Activated gamma-delta T cell treated with anti-CD3 and anti-CD28 coated beads, Interleukin-2, amount 50 U/mL, for 16 hours (primary cell): ENCODE measurements at regions not wholly inside any gene's neighbourhood (a gene's known extent, or its start where the extent isn't known, plus 50 kb on each side); places are given as distances from the start of the nearest gene placed in this dataset.

Source experiments
- DNase-seq: peaks from one replicate; pipeline ENCODE4 v3.0.0-alpha.2; 2020; ENCODE audit warnings: low read depth

DNA sequence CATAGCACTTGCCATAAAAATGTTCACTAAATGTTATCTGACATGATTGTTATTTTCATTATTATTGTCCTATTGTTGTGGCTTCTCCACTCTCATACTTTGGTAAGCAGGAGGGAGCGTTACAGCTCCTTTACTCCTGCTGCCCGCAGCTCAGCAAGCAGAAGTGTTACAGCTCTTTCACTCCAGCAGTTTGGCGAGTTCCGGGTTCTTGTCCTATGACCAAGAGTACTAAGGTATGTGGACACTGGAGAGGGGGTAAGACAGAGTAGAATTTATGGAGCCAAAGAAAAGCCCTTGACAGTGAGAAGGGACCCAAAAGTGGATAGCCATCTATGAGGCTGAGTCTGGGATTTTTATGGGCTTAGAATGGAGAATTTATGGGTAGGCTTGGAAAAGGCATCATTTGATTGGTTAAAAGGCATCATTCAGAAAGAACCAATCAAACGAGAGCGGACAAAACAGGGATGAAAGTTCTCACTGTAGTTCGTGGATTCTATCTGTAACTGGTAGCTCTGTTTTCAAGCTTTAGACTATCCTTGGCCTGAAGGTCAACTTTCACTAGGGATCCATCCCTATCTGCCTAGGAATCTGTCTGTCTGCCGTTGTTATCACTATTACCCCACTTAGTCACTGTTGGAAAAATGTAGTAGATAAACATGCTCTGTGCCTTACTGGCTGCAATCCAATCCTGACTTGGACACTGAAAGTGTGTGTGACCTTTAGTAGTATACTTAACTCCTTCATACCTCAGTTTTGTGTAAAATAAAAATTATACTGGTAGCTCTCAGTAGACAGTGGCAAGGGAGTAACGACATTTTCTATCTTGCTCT is 545.6 kb upstream of the LCORL start:
- no peak for DNase-seq

DNA sequence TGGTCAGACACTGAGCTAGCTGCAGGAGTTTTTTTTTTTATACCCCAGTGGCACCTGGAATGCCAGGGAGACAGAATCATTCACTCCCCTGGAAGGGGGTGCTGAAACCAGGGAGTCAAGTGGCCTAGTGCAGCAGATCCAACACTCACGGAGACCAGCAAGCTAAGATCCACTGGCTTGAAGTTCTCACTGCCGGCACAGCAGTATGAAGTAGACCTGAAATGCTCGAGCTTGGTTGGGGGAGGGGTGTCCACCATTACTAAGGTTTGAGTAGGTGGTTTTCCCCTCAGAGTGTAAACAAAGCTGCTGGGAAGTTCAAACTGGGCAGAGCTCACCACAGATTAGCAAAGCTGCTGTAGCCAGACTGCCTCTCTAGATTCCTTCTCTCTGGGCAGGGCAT is 537.9 kb upstream of the LCORL start:
- DNase-seq: no peak

DNA sequence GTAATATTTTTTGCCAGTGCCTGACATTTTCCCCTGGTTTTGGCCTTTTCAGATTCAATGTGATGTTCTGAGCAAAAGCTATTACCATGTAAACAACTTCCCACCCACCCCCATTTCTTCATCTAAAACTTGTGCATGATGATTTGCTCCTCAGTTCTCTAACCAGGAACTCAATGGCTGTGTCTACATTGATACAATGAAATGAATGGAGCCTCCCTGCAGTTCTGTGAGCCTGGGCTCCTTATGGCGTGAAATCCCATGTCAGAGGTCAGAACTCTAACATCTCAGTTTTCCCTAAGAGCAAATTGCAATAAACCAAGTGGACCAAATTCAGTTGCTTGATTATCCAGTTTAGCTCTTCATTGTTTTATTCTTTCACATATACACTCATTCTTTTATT is 534.8 kb upstream of the LCORL start:
- no peak for DNase-seq

DNA sequence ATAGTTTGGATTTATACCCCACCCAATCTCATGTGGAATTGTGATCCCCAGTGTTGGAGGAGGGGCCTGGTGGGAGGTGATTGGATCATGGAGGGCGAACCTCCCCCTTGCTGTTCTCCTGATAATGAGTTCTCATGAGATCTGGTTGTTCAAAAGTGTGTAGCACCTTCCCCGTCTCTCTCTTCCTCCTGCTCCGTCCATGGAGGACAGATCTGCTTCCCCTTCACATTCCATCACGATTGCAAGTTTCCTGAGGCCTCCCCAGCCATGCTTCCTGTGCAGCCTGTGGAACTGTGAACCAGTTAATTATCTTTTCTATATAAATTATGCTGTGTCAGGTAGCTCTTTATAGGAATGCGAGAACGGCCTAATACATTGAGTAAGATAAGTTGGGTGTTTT is 518.8 kb upstream of the LCORL start:
- no peak for DNase-seq

DNA sequence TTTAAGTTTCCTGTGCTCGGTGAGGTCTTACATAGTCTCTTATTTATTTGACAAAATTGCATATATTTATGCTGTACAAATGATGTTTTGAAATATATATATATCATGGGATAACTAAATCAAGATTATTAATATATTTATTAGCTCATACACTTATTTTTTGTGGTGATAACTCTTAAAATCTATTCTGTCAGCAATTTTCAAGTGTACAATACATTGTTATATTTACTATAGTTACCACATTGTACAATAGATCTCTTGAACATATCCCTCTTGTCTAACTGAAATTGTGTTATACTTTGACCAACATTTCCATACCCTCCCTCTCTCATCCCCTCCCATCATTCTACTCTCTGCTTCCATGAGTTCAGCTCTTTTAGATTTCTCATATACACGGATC is 516.6 kb upstream of the LCORL start:
- no peak for DNase-seq

DNA sequence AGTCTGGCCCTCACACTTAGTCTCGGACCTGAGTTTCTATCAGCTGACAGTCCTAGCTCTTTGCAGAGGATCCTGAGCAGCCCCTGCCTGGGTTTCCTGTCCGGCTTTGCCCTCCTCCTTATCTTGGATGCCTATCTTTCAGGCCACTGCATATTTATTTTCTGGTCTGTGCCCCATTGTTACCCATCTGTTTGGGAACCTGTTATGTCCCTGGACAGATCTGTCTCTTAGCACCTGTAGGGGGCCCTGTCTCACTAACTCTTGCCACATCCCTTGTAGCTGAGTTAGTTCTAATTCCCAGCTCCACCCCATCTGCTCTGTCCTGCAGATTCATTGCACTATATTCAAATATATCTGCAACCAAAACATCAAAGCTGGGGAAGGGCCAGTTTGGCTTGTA is 514.9 kb upstream of the LCORL start:
- no peak for DNase-seq

DNA sequence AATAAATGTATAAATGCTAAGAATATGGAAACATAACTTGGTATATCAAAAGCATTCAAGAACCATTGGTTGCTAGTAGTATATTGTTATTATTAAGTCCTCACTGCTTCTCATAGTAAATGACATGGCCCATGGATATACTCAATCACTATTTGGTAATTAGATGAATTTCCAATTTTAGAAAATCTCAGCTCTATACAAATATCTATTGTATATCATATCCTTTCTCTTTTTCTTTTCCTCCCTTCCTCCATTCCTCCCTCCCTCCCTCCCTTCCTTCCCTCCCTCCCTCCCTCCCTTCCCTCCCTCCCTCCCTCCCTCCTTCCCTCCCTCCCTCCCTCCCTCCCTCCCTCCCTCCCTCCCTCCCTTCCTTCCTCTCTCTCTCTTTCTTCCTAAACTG is 514.4 kb upstream of the LCORL start:
- DNase-seq: no peak

DNA sequence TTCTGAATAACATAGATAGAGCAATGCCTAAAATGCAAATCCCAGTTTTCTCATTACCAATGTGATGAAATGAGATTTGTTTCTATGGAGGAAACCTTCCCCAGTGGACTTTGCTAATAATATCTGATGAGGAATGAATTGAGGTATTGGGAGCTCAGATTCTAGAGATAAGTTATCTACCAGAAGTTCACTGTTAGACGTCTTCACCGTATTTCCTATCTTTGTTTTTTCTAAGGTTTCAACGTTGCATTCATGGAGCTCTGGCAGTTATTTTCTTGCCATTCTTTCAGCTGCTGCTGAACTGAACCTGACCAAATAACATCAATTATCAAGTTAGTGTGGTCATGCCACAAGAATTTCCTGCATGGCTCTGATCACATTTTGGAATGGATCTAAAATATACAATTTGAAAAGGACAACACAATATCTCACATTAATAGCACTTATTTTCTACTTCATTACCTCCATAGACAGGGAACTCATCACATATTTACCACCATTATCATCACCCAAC is 511.8 kb upstream of the LCORL start:
- DNase-seq: no peak

DNA sequence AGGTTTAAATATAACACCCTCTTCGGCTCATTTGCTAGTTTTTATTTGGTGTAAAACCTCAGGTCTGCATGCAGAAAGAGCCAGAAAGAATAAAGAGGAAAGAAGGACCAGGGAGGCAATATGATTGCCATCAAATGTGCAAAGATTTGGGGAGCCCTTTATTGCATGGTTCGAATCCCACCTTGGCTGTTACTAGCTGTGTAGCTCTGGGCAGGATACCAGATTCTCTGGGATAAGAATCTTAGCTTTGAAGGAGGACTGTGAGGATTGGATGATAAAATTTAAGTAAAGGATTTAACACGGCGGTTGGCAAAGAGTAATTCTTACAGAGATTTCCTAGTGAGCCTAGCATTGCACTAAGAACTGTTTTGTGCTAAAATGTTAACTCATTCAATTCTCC is 510.2 kb upstream of the LCORL start:
- no peak for DNase-seq

DNA sequence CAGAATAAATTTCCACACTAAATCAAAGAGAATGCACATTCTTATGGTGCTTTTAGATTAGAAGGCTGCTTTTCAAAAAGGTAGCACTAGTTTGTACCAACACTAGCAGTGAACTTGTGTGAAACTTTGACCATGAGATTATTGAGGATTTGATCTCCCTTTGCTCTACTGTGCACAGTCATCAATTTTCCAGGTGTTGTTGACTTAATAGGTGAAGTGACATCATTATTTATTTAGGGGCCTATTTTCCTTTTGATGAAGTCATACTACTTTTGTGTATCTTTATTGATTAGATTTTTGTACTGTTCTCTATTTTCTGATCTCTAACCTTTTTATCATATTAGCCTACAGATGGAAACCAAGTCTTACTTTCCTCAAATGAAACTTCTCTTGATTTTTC is 507.9 kb upstream of the LCORL start:
- no peak for DNase-seq

DNA sequence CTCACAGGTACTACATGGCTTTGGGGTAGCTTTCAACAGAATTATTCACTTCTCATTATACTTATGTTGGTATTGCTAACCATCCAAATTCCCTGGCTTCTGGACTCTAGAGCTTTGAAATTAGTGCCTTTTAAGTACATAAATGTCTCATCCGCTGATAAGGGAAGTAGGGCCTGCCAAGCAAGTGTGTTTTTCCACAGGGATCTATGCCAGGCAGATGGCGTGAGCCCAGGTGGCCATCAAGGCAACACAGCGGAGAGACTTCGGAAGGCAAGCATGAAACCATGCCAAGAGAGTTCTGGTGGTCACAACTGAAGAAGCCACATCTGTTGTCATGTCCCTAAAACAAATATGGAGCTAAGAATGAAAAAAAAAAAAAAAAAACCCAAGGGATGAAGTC is 503.1 kb upstream of the LCORL start:
- DNase-seq: no peak

DNA sequence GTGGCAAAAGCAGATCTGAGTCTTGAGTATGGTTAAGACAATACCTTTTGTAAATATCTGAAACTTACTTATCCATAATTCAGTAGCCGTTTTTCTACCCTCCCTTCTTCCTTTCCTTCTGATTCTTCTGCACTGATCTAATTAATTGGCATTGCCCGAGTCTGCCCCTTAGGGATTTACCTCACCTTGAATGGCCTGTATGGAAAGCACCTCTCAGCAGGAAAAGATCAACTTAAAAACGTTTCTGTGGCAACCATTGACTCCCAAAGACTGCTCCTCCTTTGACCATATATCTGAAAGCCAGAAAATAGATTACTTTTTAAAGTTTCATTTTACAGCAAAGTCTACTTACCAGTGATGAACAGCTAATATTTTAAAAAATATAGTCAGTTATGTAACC is 496.5 kb upstream of the LCORL start:
- DNase-seq: no peak

DNA sequence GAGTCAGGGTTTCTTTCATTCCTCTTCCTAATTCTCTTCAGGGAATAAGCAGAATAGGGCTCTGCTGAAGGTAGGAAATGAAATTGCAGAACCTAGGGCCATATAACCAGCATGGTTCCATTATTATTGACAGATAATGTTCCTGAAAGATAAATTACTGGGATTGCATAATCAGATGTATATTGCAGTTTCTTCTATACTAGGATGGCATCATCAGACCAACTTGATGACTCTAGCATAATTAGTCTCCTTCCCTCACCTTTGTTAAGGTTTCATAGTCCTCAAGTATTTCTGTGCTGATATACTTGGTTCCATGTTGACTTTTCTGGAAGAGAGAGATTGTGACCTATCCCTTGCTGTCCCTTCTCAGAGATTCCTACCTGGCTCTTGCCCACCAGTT is 492.3 kb upstream of the LCORL start:
- no peak for DNase-seq

DNA sequence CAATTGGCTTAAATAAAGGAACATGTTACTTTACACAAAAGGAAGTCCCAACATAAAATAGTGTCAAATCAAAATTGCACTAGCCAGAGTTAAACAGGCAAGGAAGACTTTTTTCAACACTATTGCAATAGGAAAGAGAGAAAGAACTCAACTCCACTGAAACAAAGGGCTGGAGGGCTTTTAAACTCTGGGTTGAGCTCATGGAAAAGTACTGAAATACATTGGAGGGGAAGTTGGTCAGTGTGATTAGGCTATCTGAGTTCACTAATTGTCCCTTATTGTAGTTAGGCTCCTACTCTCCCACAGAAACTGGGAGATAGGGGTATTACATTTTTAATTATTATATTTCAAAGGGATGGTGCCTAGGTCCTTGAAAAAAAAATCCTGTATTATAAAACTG is 491.2 kb upstream of the LCORL start:
- DNase-seq: no peak

DNA sequence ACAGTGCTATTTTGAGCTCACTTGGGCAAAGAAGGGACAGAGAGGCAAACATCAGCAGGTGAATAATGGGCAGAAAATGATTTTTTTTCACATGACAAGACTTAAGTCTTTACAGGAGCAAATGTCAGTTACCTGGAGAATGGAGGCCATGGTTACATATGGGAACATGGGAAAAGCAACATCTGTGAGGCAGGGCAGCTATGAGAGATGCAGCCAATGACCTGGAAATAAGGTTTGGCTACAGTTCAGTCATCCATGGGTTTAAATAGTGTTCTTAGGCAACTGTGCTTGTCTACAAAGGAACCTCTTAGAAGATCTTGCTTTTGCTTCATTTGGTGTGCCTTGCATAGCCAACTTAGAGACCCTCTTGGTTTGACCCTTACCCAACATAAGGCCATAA is 490.2 kb upstream of the LCORL start:
- DNase-seq: no peak

DNA sequence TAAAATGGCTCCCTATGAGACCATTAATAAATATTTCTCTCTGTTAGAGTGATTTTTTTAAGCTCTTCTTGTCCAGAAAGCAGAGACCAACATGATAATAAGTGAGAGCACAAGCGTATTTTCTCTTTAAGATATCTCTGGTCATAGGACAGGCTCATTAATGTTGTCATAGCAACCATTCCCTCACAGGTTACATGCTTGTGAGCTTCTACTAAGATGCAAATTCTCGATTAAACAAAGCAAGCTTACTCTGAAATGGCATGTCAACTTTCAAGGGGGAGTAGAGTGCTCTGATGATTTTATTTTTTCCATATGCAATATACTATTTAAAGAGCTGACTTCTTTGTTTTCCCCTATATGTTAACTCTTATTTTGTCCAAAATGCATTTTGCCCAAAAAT is 487.2 kb upstream of the LCORL start:
- no peak for DNase-seq

DNA sequence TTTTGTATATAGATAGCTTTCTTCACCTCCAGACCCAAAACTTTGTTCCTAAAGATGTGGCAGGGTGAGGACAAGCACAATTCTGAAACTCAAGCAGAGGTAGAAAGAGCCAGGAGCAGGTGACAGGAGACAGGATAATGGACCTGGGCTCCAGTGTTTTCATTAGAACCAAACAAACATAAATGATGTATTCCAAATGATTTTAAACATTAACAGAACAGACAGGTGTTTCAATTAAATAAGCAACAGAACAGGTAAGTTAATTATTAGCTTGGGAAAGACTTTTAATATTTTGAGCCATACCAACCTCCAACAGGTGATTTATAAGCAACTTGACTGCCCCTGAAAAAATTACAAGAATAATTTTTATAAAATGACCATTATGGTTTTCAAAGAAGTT is 459.4 kb upstream of the LCORL start:
- DNase-seq: no peak

DNA sequence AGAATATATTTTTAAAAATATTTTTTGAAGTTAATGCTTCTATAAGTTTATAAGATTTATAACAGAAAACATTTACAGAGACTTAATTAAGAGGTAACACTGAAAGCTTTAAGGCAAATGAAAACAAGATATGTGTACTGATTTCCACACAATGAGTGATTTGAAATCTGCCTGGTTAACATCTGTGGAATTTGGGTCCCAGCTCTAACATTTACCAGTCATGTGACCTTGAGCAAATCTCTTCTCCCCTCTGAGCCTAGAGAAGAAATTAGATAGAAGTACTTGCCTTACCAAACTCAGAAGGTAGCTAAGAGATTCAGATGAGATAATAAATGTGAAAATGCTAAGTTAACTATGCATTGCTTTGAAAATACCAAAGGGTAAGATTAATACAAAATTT is 458.8 kb upstream of the LCORL start:
- no peak for DNase-seq

DNA sequence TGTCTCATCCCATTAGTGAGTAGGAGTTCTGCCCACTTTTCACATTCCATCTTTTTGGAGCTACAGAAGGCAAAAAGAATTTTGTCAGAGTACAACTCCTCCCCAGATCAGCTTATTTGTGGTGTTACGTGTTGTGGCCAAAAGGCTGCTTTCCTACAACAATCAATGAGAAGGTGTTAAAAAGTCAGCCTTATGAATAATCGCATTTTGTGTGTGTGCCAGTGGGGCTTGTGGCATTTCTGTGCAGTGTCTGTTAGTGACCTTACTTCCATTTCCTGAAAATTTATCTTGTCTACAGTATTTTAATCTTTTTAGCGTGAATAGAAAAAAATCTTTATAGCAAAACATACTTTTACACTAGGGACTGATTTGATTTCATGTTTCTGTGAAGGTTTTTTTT is 458.3 kb upstream of the LCORL start:
- no peak for DNase-seq

DNA sequence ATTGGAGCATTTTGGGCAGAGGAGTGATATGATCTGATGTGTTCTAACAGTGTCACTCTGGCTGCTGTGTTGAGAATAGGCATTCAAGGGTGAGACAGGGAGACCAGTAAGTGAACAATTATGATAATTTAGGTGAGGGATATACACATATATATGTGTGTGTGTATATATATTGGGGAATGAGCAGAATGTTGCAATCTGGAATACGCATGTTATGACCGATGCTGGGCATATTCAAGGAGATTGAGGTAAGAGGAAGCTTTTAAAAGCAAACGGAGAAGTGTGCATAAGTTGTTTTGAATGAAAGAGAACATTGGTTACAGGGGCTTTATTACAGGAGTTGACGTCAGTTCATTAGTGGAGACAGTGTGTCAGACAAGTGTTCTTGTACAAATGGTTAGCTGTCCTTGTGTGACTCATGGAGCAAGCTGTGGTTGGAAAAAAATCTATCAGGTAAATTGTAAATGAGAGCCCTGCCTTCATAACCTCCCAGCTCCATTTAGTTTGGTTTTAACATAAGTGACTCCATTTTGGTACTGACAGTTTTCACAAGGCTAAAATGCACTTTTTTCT is 442.5 kb upstream of the LCORL start:
- no peak for DNase-seq

DNA sequence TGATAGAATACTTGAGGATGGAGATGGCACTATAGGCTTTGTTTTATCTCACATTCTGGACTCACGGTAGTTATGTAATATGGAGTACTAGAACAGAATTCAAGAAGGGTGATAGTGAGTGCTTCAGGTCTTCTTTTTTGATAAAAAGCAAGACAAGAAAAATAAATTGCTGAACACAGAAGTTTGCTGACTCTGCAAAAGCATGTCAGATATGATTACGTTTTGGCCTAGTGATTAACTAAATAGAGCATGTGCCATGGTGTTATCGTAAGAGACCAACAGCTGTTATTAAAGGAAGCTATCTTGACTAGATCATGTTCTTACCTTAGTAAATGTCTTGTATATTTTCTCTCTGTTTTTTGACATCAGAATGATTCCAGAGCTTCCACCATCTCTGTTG is 436.9 kb upstream of the LCORL start:
- no peak for DNase-seq

DNA sequence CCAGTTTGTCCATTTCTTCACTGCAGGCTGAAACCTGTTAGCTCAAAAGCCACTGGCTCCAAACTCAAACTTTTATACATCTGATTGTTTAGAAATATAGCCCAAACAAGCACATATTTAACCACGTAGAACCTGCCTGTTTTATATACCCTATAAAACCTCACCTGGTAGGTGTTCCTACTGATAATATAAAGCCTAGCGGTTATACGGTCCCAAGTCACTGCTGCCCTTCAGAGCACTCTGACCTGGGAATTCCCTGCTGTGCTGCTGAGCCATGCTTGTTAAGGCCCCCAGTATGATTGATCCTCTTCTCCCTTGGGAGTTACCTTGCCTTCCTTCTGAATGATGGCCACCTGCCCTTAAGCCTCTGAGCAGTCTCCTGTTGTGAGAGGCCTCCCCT is 432.8 kb upstream of the LCORL start:
- no peak for DNase-seq

DNA sequence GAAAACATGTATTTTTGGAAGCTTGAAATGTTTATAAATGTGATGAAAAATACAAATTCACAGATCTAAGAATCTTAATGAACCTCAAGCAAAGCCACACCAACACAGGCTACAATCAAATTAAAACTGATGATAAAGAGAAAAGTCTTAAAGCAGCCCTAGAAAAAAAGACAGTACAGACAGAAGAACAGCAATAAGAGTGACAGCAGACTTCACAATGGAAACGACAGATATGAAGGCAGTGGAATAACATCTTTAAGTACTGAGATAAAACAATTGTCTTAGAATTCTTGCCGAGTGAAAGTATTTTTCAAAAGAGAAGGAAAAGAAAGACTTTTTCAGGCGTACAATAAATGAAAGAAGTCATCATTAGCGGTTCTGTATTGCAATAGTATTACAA is 423.6 kb upstream of the LCORL start:
- DNase-seq: no peak

DNA sequence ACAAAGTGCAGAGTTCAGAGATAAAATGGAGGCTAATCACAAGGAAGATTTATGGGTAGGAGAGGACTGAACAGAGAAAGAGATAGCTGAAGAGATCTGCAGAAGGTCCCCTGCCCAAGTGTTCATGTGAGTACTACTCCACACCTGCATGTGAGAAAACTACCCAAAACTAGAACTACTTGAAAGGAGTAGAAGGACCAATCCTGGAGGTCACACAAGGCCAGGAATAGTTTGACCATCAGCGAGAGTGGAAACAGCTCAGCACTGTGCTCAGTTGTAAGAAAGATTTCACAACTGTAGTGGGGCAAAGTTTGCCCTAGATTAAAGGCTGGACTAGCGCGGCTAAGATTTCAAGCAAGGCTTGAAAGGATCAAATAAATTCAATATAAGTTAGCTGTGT is 422.7 kb upstream of the LCORL start:
- DNase-seq: no peak
